ENCODE measurements at regions not wholly inside any gene's neighbourhood (a gene's known extent, or its start where the extent isn't known, plus 50 kb on each side); places are given as distances from the start of the nearest gene placed in this dataset.

- H3K27ac ChIP-seq = no peak overlapping the region
- POLR2A ChIA-PET (ENCODE audit: low non-redundant PET) = no interaction called here
- CTCF ChIA-PET = no interaction called here
- no peak for TF ChIP-seq CTCF (conservative IDR thresholded peaks at IDR 0.05; ENCODE audit: low read depth)
- no peak for DNase-seq (ENCODE audit: low spot score)
These were observed 88.1 kb upstream of the ZEB2 start for GRCh38 chr2:144607891-144608521.

GRCh38 chr2:144607099-144607498, 87.2 kb upstream of the ZEB2 start:
- ChIA-PET POLR2A (ENCODE audit: low non-redundant PET) (no interaction called here), CTCF (no interaction called here)
- no peak for DNase-seq (ENCODE audit: low spot score)
- TF ChIP-seq CTCF (conservative IDR thresholded peaks at IDR 0.05; ENCODE audit: low read depth) = no peak
- H3K27ac ChIP-seq = no peak overlapping the region

GRCh38 chr2:144606466-144607095, 86.7 kb upstream of the ZEB2 start:
- no peak overlapping the region for H3K27ac ChIP-seq
- ChIA-PET POLR2A (ENCODE audit: low non-redundant PET) (no interaction called here), CTCF (no interaction called here)
- no peak for DNase-seq (ENCODE audit: low spot score)
- no peak for TF ChIP-seq CTCF (conservative IDR thresholded peaks at IDR 0.05; ENCODE audit: low read depth)

GRCh38 chr2:144605231-144605840, 85.4 kb upstream of the ZEB2 start:
- POLR2A ChIA-PET (ENCODE audit: low non-redundant PET) = no interaction called here
- H3K27ac ChIP-seq = no peak overlapping the region
- TF ChIP-seq CTCF (conservative IDR thresholded peaks at IDR 0.05; ENCODE audit: low read depth) = no peak
- no peak for DNase-seq (ENCODE audit: low spot score)
- CTCF ChIA-PET = interaction anchor here (0.8 kb wide), 1 partner anchor 170 kb away, joined by 4 read pairs; no protein-coding TSS in a partner anchor

- no peak for DNase-seq (ENCODE audit: low spot score)
- POLR2A ChIA-PET (ENCODE audit: low non-redundant PET) = no interaction called here
- H3K27ac ChIP-seq = no peak overlapping the region
These were observed 83.4 kb upstream of the ZEB2 start for GRCh38 chr2:144603334-144603733.

GRCh38 chr2:144598906-144599305, 79.0 kb upstream of the ZEB2 start:
- H3K27ac ChIP-seq = no peak overlapping the region
- DNase-seq (ENCODE audit: low spot score) = no peak
- no peak for TF ChIP-seq CTCF (conservative IDR thresholded peaks at IDR 0.05; ENCODE audit: low read depth)
- ChIA-PET CTCF (no interaction called here), POLR2A (ENCODE audit: low non-redundant PET) (no interaction called here)

More at GRCh38 chr2:144603334-144603733, 83.4 kb upstream of the ZEB2 start:
- CTCF ChIA-PET = no interaction called here
- no peak for TF ChIP-seq CTCF (conservative IDR thresholded peaks at IDR 0.05; ENCODE audit: low read depth)
